PFSK-1 (cell line): ENCODE measurements at regions not wholly inside any gene's neighbourhood (a gene's known extent, or its start where the extent isn't known, plus 50 kb on each side); places are given as distances from the start of the nearest gene placed in this dataset.

Experiments
- FOXP2 ChIP-seq: optimal IDR thresholded peaks from 2 replicates; pipeline ENCODE3; 2011; ENCODE audit warnings: borderline replicate concordance, control low read depth, inconsistent platforms; ENCODE audit not compliant: insufficient read depth; ENCODE audit errors: extremely low read length, extremely low read depth
- POLR2AphosphoS5 ChIP-seq: IDR thresholded peaks from 2 replicates; pipeline ENCODE4 v1.6.1; 2012; ENCODE audit warnings: low read depth, mild to moderate bottlenecking, control low read depth, low read length, moderate library complexity
- SIN3A ChIP-seq: IDR thresholded peaks from 2 replicates; pipeline ENCODE4 v1.6.1; 2012; ENCODE audit warnings: mild to moderate bottlenecking, low read length, moderate library complexity, borderline replicate concordance; ENCODE audit not compliant: insufficient read depth
- TAF1 ChIP-seq: IDR thresholded peaks from 2 replicates; pipeline ENCODE4 v1.6.1; 2012; ENCODE audit warnings: low read length, control low read depth, borderline replicate concordance; ENCODE audit not compliant: insufficient read depth
- TF ChIP-seq, protein P1 (sequence below), 2 experiments: IDR thresholded peaks; 2 replicates each; pipeline versions ENCODE4 v1.6.1 to v1.8.0; 2011 to 2012; ENCODE audit warnings: low read depth in 2 of 2, low read length in 2 of 2, control low read depth in 1 of 2, inconsistent platforms in 1 of 2, mild to moderate bottlenecking in 1 of 2, moderate library complexity in 1 of 2; ENCODE audit not compliant: insufficient read depth in 1 of 2

DNA sequence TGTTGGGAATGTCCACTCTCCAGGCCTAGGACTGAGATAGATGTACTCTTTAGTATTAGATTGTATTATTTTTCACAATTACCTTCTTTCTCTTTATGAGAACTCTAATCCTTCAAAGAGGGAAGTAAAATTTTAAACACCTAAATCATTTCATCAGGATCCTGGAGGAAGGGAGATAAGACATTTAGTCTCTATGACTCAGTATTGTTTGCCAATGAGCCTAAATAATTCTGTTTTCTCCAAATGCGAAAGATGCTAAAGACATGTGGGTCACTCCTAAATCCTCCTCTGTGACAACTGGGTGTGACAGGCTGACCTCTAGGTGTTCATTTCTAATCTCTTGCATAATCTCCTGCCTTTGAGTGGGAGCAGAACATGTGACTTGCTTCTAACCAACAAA, 1736.6 kb upstream of the MIR17HG start:
- TF ChIP-seq SIN3A (no peak), POLR2AphosphoS5 (no peak), FOXP2 (no peak), TAF1 (no peak)
- TF ChIP-seq, protein P1, sequence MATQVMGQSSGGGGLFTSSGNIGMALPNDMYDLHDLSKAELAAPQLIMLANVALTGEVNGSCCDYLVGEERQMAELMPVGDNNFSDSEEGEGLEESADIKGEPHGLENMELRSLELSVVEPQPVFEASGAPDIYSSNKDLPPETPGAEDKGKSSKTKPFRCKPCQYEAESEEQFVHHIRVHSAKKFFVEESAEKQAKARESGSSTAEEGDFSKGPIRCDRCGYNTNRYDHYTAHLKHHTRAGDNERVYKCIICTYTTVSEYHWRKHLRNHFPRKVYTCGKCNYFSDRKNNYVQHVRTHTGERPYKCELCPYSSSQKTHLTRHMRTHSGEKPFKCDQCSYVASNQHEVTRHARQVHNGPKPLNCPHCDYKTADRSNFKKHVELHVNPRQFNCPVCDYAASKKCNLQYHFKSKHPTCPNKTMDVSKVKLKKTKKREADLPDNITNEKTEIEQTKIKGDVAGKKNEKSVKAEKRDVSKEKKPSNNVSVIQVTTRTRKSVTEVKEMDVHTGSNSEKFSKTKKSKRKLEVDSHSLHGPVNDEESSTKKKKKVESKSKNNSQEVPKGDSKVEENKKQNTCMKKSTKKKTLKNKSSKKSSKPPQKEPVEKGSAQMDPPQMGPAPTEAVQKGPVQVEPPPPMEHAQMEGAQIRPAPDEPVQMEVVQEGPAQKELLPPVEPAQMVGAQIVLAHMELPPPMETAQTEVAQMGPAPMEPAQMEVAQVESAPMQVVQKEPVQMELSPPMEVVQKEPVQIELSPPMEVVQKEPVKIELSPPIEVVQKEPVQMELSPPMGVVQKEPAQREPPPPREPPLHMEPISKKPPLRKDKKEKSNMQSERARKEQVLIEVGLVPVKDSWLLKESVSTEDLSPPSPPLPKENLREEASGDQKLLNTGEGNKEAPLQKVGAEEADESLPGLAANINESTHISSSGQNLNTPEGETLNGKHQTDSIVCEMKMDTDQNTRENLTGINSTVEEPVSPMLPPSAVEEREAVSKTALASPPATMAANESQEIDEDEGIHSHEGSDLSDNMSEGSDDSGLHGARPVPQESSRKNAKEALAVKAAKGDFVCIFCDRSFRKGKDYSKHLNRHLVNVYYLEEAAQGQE (IDR thresholded peaks at IDR 0.05; ENCODE audit: insufficient read depth in 1 of 2, low read depth in 2 of 2, low read length in 2 of 2): no peak
